ENCODE measurements at regions not wholly inside any gene's neighbourhood (a gene's known extent, or its start where the extent isn't known, plus 50 kb on each side); places are given as distances from the start of the nearest gene placed in this dataset.

- no peak for TF ChIP-seq RARB (CRISPR knock-in tag; IDR thresholded peaks at IDR 0.05)
- TF ChIP-seq GLIS3 (CRISPR knock-in tag; IDR thresholded peaks at IDR 0.05), result no peak
- no peak for TF ChIP-seq PATZ1 (CRISPR knock-in tag; IDR thresholded peaks at IDR 0.05; ENCODE audit: borderline replicate concordance)
- no peak for TF ChIP-seq POU6F1 (CRISPR knock-in tag; IDR thresholded peaks at IDR 0.05; ENCODE audit: borderline replicate concordance, low read depth)
- TF ChIP-seq ZFP3 (CRISPR knock-in tag; IDR thresholded peaks at IDR 0.05), result no peak
- no peak for TF ChIP-seq ZNF8 (CRISPR knock-in tag; IDR thresholded peaks at IDR 0.05)
- TF ChIP-seq ZNF565 (CRISPR knock-in tag; conservative IDR thresholded peaks at IDR 0.05; ENCODE audit: low read depth), result no peak
- TF ChIP-seq ARNTL (CRISPR knock-in tag; IDR thresholded peaks at IDR 0.05; ENCODE audit: borderline replicate concordance, low read depth), result no peak
- no peak for TF ChIP-seq ZFP30 (CRISPR knock-in tag; IDR thresholded peaks at IDR 0.05)
- no peak for TF ChIP-seq OSR1 (CRISPR knock-in tag; IDR thresholded peaks at IDR 0.05)
- TF ChIP-seq ESRRG (CRISPR knock-in tag; IDR thresholded peaks at IDR 0.05), result no peak
- TF ChIP-seq CREB5 (CRISPR knock-in tag; IDR thresholded peaks at IDR 0.05; ENCODE audit: low read depth), result no peak
- TF ChIP-seq SNAI2 (CRISPR knock-in tag; IDR thresholded peaks at IDR 0.05), result no peak
- TF ChIP-seq ZC3H10 (CRISPR knock-in tag; IDR thresholded peaks at IDR 0.05), result no peak
- no peak for TF ChIP-seq TOX (CRISPR knock-in tag; IDR thresholded peaks at IDR 0.05; ENCODE audit: borderline replicate concordance)
- no peak for TF ChIP-seq ZNF70 (CRISPR knock-in tag; IDR thresholded peaks at IDR 0.05)
- no peak for TF ChIP-seq PPARA (CRISPR knock-in tag; IDR thresholded peaks at IDR 0.05; ENCODE audit: borderline replicate concordance)
- no peak for TF ChIP-seq CSRNP3 (CRISPR knock-in tag; IDR thresholded peaks at IDR 0.05)
- no peak for TF ChIP-seq TCF4 (CRISPR knock-in tag; IDR thresholded peaks at IDR 0.05; ENCODE audit: borderline replicate concordance)
- no peak for ATAC-seq
Measured at GRCh38 chr13:73532582-73532981, 473.8 kb downstream of the KLF5 start.

- no peak for ATAC-seq
- TF ChIP-seq ZFP30 (CRISPR knock-in tag; IDR thresholded peaks at IDR 0.05) (no peak), TCF4 (CRISPR knock-in tag; IDR thresholded peaks at IDR 0.05; ENCODE audit: borderline replicate concordance) (no peak), GLIS3 (CRISPR knock-in tag; IDR thresholded peaks at IDR 0.05) (no peak), ISL1 (CRISPR knock-in tag; IDR thresholded peaks at IDR 0.05) (no peak), ESRRG (CRISPR knock-in tag; IDR thresholded peaks at IDR 0.05) (no peak), BACH2 (CRISPR knock-in tag; IDR thresholded peaks at IDR 0.05; ENCODE audit: borderline replicate concordance) (no peak), ZNF565 (CRISPR knock-in tag; conservative IDR thresholded peaks at IDR 0.05; ENCODE audit: low read depth) (no peak), CSDC2 (CRISPR knock-in tag; IDR thresholded peaks at IDR 0.05) (no peak), ZNF8 (CRISPR knock-in tag; IDR thresholded peaks at IDR 0.05) (no peak), PPARA (CRISPR knock-in tag; IDR thresholded peaks at IDR 0.05; ENCODE audit: borderline replicate concordance) (no peak), TSHZ2 (CRISPR knock-in tag; IDR thresholded peaks at IDR 0.05) (no peak), SNAI2 (CRISPR knock-in tag; IDR thresholded peaks at IDR 0.05) (no peak), ARNTL (CRISPR knock-in tag; IDR thresholded peaks at IDR 0.05; ENCODE audit: borderline replicate concordance, low read depth) (no peak)
Measured at GRCh38 chr13:73531014-73531413, 472.2 kb downstream of the KLF5 start.
